ENCODE measurements at regions not wholly inside any gene's neighbourhood (a gene's known extent, or its start where the extent isn't known, plus 50 kb on each side); places are given as distances from the start of the nearest gene placed in this dataset.

- Histone ChIP-seq H3K36me3 (no peaks in the 10 kb centered on the region), H3K27ac (no peak overlapping the region), H3K4me1 (no peaks in the 10 kb centered on the region), H3K27me3 (no peaks in the 10 kb centered on the region), H3K4me3 (no peak overlapping the region), H3K9me3 (no peaks in the 10 kb centered on the region)
- TF ChIP-seq CTCF (IDR thresholded peaks at IDR 0.05) (no peak), POLR2AphosphoS5 (IDR thresholded peaks at IDR 0.05) (no peak)
- no peak for DNase-seq
- intact Hi-C loops (cut with DNase I), result no loop called here
These were observed 701.9 kb upstream of the ACTRT1 start for GRCh38 chrX:128754130-128754529.

DNA sequence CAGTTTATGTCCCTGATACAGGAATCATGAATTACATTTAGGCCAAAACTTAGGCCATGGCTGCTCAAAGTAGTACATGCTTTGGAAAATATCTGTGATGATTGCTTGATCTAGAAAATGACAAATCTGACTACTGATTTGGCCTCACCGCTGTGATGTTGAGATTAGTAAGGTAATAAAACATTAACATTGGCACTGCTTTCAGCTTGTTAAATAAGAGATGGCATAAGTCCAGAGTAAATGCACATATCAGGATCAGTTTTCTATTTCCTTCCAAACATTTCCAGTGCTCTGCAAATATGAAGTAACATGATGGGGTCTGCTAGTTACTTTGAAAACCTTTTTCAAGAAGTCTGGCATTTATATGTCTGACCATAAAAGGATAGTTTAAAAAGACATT lies 687.3 kb upstream of the ACTRT1 start:
- Histone ChIP-seq H3K36me3 (no peaks in the 10 kb centered on the region), H3K27ac (no peak overlapping the region), H3K4me3 (no peak overlapping the region), H3K4me1 (no peaks in the 10 kb centered on the region), H3K9me3 (no peaks in the 10 kb centered on the region), H3K27me3 (no peaks in the 10 kb centered on the region)
- WGBS, 2 donors, result 5 to 55% methylated on average over 1 of the region's 1 CpG
- DNase-seq, result no peak
- TF ChIP-seq POLR2A (IDR thresholded peaks at IDR 0.05) (no peak), EP300 (IDR thresholded peaks at IDR 0.05) (no peak), POLR2AphosphoS5 (IDR thresholded peaks at IDR 0.05) (no peak), CTCF (IDR thresholded peaks at IDR 0.05) (no peak)
- intact Hi-C loops (cut with DNase I), result no loop called here

DNA sequence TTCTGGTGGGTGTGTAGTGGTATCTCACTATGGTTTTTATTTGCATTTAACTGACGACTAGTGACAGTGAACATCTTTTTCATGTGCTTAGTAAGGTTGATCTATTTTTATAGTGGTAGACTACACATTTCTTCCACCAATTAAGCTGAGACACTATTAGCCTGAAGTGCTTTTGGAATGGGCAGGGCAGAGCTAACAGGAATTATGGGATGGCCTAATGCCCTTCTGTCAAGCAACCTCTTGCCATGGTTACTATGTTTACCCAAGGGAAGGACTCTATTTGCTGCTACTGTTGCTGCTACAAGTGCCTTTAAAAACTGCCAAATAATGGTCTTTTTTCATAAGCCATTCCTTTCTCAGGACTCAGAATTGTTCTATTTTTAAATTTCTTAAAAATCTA lies 676.7 kb upstream of the ACTRT1 start:
- Histone ChIP-seq H3K36me3 (no peaks in the 10 kb centered on the region), H3K4me3 (no peak overlapping the region), H3K27ac (no peak overlapping the region), H3K4me1 (no peaks in the 10 kb centered on the region), H3K9me3 (no peaks in the 10 kb centered on the region), H3K27me3 (no peaks in the 10 kb centered on the region)
- DNase-seq, result no peak
- intact Hi-C loops (cut with DNase I), result no loop called here
- TF ChIP-seq CTCF (IDR thresholded peaks at IDR 0.05), result no peak
- 59 to 71% methylated on average over 1 of the region's 1 CpG for WGBS, 2 donors

DNA sequence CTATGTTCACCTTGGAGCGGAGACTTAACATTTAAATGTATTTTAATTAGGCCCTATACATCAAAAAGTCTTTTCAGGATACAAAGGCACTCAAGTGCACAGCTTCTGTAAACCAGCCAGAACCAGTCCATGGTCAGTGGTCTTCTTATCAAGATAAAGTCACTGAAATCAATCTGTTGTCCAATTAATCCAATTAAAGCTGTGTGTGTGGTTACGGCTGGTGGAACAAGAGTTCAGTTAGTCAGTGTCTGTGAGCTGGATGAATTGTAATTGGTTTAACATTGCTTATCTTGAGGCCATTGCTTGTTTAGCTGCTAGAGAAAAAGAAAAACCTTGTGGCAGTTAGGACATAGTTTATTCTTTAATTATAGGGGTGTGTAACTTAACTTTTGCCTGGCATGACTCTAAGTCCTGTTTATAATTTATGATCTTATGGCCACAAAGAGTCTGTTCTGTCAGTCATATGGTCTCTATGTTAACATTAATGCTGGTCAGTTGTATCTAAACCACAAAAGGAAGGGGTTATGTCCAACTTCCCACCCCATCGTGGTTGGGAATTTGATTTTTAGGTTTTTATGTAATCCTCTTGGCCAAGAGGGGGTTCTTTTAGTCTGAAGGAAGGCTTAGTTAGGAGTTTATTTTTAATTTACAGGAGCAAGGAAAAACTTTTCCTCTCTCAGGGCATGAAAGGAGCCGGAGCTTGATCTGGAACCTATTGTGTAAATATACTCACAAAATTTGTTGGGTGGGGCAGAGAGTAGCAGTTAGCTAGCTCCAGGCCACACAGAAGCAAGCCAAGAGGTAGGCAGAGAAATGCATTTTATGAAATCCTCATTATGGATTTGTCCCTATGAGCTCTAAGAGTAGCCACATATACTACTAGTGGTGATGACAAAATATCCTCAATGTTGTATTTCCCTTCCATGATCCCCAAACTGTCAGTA lies 665.7 kb upstream of the ACTRT1 start:
- intact Hi-C loops (cut with DNase I), result no loop called here
- Histone ChIP-seq H3K9me3 (no peaks in the 10 kb centered on the region), H3K4me3 (no peak overlapping the region), H3K36me3 (no peaks in the 10 kb centered on the region), H3K27me3 (no peaks in the 10 kb centered on the region), H3K4me1 (no peaks in the 10 kb centered on the region), H3K27ac (no peak overlapping the region)
- WGBS, 2 donors, result 17 to 58% methylated on average over 4 of the region's 4 CpGs
- no peak for DNase-seq
- no peak for TF ChIP-seq POLR2AphosphoS5 (IDR thresholded peaks at IDR 0.05)
- TF ChIP-seq EP300 (IDR thresholded peaks at IDR 0.05), result no peak
- TF ChIP-seq CTCF (IDR thresholded peaks at IDR 0.05), result no peak
- no peak for TF ChIP-seq POLR2A (IDR thresholded peaks at IDR 0.05)

DNA sequence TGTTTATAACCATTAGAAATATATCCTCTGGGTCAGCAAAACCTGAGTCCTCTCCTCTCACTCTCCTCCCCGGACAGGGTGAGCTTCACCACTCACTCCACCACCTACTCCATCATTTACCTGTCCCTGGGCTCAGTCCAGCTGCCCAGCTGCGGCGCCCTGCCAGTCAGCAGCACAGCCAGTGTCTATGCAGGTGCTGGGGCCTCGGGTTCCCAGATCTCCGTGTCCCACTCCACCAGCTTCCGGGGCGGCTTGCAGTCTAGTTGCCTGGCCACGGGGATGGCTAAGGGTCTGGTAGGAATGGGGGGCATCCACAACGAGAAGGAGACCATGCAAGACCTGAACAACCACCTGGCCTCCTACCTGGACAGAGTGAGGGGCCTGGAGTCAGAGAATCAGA lies 662.2 kb upstream of the ACTRT1 start:
- DNase-seq, result no peak

More for the DNA sequence above, 662.2 kb upstream of the ACTRT1 start:
- Histone ChIP-seq H3K36me3 (no peaks in the 10 kb centered on the region), H3K27me3 (no peaks in the 10 kb centered on the region), H3K27ac (no peak overlapping the region), H3K4me1 (no peaks in the 10 kb centered on the region), H3K4me3 (no peak overlapping the region), H3K9me3 (no peaks in the 10 kb centered on the region)
- WGBS, 2 donors, result 84 to 93% methylated on average over 9 of the region's 9 CpGs
- intact Hi-C loops (cut with DNase I), result no loop called here
- TF ChIP-seq CTCF (IDR thresholded peaks at IDR 0.05) (no peak), EP300 (IDR thresholded peaks at IDR 0.05) (no peak), POLR2AphosphoS5 (IDR thresholded peaks at IDR 0.05) (no peak), POLR2A (IDR thresholded peaks at IDR 0.05) (no peak)

All from sigmoid colon (tissue), 6 donors.